ENCODE measurements at regions not wholly inside any gene's neighbourhood (a gene's known extent, or its start where the extent isn't known, plus 50 kb on each side); places are given as distances from the start of the nearest gene placed in this dataset.

- no peak for DNase-seq
These were observed 407.2 kb upstream of the SHH start for GRCh38 chr7:156219307-156220077.

DNA sequence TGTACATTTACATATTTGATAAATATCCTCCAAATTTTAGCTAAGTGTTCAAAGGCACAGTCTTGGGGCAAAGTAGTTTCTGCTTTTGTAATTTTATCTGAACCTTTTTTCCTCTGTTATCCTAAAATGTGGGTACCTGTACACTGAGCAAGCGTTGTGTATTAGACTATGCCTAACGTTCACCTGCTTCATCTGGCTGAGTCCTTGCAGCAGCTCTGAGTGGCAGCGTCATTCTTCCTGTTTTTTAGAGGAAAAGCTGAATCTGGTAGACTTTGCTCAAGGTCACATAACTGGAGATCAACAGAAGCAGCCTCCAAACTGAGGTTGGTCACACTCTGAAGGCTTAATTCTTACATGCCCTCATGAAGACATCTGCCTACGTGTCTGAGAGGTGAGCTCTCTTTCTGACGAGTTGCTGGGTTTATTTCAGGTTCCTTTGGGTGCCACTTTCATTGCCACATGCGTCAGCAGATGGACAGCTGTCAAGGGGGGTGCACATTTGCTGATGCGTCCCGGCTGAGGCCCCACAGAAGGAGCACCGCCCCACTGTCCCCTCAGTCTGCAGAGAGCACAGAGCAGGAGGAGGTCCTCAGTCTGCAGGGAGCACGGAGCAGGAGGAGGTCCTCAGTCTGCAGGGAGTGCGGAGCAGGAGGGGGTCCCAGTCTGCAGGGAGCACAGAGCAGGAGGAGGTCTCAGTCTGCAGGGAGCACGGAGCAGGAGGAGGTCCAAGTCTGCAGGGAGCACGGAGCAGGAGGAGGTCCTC, 406.5 kb upstream of the SHH start:
- DNase-seq: no peak

DNA sequence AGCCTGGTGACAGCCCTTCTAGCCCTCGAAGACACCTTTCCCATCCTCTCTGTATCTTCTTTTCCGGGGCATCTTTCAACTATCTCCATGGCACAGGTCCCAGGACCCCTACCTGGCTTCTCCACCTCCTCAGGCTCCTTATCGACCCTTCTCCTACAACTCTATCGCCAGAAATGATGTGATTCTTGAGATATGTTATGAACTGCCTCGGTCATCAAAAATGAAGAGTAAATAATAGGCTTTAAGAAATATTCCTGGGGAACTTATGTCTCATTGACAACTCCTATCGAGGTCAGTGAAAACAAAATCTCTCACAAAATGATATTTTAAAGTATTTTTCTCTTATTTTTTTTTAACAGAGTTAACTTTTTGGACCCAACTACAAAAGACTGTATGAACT, 405.5 kb upstream of the SHH start:
- DNase-seq: no peak

DNA sequence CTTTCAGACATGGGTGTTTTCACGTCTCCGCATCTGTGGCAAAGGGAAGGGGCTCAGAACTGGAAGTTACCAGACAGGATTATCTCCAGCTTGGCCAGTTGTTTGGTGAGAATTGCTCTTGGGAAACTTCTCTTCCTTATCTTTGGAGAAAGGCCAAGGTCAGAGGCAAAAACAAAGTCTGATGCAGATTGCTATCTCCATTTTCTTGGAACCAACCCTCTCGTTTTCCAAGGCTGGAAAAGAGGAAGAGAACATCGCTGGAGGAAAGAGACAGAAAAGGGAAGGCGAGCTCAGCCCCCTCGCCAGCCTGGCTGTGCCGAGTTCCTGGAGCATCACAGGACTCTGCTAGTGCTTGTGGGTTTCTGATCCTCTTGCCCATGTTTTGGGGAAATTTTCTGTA, 396.8 kb upstream of the SHH start:
- no peak for DNase-seq

GRCh38 chr7:156207306-156207705, 395.0 kb upstream of the SHH start:
- no peak for DNase-seq

- DNase-seq: no peak
These were observed 393.9 kb upstream of the SHH start for GRCh38 chr7:156206174-156206573.

GRCh38 chr7:156204820-156205219, 392.6 kb upstream of the SHH start:
- no peak for DNase-seq

DNA sequence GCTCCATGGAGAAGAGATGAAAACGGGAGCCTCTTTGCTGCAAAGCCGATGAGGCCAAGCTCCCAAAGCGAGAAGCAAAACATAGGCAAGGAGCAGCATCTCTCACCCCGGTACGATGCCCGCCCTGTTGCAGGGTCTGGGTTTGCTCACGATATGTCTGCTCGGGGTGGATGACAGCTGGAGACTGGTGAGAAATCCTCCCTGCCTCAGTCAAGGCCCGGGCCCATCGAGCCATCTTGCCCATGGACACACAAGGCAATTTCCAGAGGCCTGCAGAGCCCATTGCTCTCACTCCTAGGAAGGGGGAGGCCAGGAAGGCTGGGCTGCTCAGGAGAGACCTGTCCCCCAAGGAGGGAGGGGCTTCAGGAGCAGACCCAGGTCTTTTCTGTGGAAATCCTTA, 391.7 kb upstream of the SHH start:
- no peak for DNase-seq

GRCh38 chr7:156198277-156198676, 386.0 kb upstream of the SHH start:
- DNase-seq: no peak

DNA sequence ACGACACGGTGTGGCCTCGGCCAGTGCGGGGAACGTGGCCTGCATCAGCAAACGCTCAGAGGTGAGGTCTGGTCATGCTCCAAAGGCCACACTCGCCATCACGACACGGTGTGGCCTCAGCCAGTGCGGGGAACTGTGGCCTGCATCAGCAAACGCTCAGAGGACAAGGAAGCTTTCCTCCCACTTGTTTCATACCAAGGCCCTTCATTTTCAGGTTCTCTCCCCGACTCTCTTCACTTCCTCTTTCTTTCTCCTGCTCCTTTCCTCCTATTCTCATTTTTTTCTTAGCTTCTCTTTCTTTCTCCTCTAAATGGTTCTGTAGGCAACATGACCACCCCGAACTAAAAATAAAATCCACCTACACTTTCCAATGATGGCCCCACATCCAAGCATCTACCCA, 384.4 kb upstream of the SHH start:
- DNase-seq: no peak

GRCh38 chr7:156195276-156195675, 383.0 kb upstream of the SHH start:
- no peak for DNase-seq

GRCh38 chr7:156194813-156195212, 382.6 kb upstream of the SHH start:
- DNase-seq: no peak

GRCh38 chr7:156192921-156193320, 380.7 kb upstream of the SHH start:
- DNase-seq: no peak

DNA sequence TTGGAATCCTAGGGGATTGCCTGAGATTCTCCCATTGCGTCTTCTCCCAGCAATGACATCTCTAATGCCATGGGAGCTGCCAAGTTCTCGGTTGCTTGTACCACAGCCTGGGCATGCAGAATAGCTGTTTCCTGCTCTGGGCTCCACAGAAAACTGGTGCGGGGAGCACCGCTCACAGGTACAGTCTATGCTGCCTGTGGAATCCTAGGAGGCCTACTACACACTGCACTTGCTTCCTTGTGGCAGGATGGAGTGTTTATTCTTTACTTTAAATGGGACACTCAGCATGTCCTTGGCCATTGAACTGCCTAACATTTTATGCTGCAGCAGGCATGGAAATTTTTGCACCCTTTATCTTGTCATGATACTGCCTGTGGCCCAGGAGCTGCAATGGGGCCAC, 378.8 kb upstream of the SHH start:
- DNase-seq: no peak

GRCh38 chr7:156185076-156185475, 372.8 kb upstream of the SHH start:
- DNase-seq: no peak

DNA sequence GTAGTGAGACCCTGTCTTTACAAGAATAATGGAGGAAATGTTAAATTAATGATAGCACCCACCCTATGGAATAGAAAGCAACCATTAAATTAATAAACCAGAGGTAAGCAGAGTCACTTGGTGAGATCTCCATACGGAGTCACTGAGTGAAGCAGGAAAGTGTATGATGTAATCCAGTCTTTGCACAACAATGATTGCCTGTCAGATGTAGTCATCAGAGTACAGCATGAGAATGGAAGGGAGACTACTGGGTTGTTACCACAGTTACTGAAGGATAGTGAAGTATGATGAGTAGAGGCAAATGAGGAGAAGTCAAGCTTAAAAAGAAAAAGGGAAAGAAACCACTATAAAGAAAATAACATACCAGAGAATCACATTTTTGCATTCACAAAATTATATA, 371.9 kb upstream of the SHH start:
- no peak for DNase-seq

GRCh38 chr7:156180451-156181229, 368.4 kb upstream of the SHH start:
- no peak for DNase-seq

GRCh38 chr7:156179872-156180390, 367.7 kb upstream of the SHH start:
- DNase-seq: no peak

DNA sequence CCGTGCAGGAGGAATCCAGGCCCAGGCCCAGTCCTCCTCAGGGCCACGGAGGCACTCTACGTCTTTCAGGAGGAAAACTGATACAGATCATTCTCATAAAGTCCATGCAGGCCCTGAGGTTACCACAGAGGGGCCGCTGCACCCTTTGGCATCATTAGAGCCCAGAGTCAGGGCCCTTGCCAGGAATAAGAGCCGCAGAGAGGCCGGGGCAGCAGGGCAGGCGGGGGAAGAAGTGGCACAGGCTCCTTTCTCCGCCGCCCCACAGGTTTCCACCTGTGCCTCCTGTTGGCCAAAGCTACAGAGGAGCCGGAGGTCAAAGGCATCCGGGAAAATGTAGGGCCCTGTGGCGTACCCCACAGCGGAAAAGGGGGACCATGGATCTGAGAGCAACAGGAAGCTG, 366.6 kb upstream of the SHH start:
- DNase-seq: no peak

GRCh38 chr7:156178214-156178613, 366.0 kb upstream of the SHH start:
- DNase-seq: no peak

DNA sequence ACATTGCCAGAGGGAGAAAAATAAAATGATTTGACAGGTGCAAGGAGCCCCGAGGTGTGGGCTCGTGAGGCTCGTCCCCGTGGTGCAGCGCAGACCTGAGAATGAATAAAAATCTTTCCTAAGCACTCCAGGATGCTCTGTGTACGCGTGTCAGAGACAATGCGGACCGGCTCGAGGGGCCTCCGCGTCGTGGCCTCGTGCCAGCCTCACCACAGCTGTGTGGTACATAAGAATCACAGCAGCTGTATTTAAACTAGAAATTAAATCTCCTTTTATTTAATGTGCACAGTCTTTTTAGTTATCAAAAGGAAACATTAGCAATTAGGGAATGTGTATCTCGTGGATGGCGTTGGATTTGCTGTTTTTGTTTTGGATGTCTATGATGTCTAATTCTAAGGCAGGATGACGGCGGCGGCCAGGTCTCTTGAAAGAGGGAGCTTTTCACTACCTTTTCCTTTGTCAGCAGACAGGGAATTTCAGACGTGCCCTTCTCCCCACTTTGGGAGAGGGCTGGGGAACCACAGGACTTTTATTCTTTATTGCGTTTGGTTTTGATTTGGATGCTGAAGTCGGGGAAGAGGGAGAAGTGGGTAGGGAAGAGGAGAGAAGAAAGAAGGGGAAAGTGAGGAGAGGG, 365.3 kb upstream of the SHH start:
- no peak for DNase-seq

- DNase-seq: no peak
These were observed 363.8 kb upstream of the SHH start for GRCh38 chr7:156176039-156176438.

DNA sequence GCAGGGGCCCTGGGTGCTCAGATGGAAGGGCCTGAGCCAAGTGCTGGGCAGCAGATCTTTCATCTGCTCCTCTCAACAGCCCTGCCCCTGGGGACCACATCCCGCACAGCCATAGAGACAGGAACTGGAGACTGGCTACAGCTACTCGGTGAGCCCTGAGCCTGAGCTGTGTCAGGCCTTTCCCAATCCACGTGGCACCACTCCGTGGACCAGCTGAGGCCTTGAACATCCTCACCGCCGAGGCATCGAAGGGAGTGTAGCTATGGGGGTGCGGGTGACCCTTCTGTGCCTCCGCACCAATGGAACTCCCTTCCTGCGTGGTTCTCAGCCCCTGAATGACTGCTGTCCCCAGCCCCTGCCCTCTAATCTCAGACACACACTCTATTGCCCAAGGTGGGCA, 362.7 kb upstream of the SHH start:
- no peak for DNase-seq
